GM21528 (cell line): ENCODE measurements at regions not wholly inside any gene's neighbourhood (a gene's known extent, or its start where the extent isn't known, plus 50 kb on each side); places are given as distances from the start of the nearest gene placed in this dataset.

ENCODE experiments used
- ATAC-seq: cut with Tn5 transposase; IDR thresholded peaks from one replicate; pipeline ENCODE4 v1.9.1; 2021; ENCODE audit warnings: mild to moderate bottlenecking, moderate library complexity; ENCODE audit not compliant: unreplicated experiment, low FRiP score

DNA sequence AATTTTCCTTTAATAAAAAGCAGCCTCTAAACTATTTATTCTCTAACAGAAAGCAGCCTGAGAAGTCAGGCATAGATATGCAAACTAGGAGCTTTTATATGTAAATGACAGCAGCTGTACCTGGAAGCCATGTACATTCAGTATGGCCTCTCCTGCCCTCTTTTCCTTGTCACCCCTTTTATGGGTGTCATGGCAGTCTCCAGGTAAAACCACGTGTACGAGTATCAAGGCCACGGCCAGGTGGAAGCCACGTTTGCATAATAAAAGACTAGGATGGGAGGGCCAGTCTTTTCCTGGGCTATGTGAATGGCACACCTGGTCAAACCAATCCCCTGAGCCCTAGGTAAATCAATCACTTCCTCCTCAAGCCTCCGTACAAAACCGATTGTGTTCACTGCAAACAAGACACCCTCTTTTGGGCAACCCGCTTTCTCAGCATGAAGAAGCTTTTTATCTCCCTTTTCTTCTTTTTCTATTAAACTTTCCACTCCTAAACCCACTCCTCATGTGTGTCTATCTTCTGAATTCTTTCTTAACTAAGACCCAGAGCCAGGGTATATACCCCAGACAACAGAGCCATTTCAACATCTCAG, 419.5 kb upstream of the CTNND2 start:
- no peak for ATAC-seq

DNA sequence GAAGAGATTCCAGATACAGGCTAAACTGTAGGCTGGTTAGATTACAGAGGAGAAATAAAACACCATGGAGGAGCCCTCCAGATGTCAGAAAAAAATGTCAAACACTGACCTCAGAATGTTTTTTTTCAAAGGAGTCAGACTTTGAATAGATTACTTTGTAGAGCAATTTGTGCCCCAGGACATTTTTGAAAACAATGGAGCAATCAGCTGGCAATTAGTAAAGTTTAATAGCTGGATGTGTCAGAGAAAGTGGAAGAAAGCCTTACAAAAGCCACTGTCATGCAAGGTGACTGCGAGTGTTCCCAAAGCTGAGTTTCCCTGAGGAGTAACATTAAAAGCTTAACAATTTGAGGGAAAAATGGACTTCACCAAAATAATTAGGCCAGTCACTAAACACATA, 417.8 kb upstream of the CTNND2 start:
- no peak for ATAC-seq

GRCh38 chr5:12320331-12320730, 416.1 kb upstream of the CTNND2 start:
- ATAC-seq, result no peak

- no peak for ATAC-seq
These were observed 412.6 kb upstream of the CTNND2 start for GRCh38 chr5:12316812-12317211.

DNA sequence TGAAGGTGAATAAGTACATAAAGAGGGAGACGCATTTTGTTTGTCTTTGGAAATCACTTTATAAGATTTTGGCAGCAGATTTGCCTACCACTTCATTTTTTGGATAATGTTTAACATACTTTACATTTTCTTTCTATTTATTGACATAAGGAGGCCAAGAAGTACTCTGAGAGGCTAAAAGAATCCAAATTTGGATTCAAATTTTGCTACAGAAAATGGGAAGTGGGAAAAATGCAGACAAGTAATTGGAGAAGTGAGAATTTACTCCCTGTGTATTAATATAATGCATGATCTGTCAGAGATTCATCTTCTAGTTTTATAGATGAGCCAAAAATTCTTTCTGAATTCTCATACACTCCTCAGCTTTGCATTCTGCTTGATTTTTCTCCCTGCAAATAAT, 411.2 kb upstream of the CTNND2 start:
- no peak for ATAC-seq

GRCh38 chr5:12313602-12314001, 409.4 kb upstream of the CTNND2 start:
- no peak for ATAC-seq

GRCh38 chr5:12312343-12312742, 408.1 kb upstream of the CTNND2 start:
- ATAC-seq, result no peak

GRCh38 chr5:12294151-12294550, 389.9 kb upstream of the CTNND2 start:
- ATAC-seq, result no peak

- no peak for ATAC-seq
These were observed 388.5 kb upstream of the CTNND2 start for GRCh38 chr5:12292610-12293204.

DNA sequence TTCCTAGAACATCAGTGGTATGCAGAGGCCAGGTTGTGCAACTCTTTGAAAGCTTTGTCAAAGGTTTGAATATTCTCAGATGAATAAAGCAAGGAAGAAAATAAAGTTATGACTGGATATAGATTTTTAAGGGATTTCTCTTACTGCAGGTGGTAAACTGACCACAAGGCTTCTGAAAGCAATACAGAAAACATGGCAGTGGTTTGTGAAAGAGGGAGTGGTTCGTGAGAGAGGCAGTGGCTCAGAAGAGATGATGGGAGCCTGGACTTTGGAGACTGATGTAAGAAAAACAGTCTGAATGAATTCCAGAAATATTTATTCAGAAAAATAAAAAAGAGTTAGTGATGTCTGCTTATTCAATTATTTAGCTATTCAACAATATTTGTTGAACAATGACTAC, 380.4 kb upstream of the CTNND2 start:
- no peak for ATAC-seq

- ATAC-seq, result peak; percentile 93
These were observed 373.4 kb upstream of the CTNND2 start for GRCh38 chr5:12277504-12278192.

GRCh38 chr5:12274236-12274635, 370.0 kb upstream of the CTNND2 start:
- no peak for ATAC-seq

DNA sequence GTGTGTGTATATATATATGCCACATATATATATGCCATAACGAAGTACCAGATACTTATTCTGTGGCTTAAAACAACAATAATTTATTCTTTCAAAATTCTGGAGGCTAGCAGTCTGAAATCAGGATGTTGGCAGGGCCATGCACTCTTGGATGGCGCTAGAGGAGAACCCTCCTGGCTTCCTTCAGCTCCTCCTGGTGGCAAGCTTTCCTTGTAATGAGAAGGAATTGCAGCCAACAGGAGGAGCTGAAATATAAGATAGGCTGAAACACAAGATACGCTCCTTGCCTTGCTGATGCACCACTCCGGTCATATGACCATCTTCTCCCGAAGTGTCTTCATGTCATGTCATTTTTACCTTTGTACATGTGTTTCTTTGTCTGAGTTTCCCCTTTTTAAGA, 368.1 kb upstream of the CTNND2 start:
- no peak for ATAC-seq

DNA sequence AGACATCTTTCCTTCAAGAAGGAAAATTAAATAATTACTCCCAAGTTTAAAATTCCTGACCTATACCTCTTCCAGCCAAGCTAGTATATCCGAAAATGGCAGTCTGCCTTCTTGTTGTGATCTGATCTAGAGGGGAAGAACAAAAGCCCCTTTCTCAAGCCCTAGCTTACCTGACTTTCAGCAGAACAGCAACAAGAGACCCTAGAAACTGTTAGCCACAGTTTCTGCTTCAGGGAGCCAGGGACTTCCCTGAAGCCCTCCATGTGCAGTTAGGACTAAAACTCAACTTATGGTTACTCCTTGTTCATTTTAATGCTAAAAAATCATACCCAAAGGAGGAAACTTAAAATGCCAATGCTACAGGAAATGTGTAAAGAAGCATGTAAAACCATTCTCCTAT, 366.7 kb upstream of the CTNND2 start:
- ATAC-seq, result no peak

GRCh38 chr5:12269164-12269563, 364.9 kb upstream of the CTNND2 start:
- ATAC-seq, result no peak

DNA sequence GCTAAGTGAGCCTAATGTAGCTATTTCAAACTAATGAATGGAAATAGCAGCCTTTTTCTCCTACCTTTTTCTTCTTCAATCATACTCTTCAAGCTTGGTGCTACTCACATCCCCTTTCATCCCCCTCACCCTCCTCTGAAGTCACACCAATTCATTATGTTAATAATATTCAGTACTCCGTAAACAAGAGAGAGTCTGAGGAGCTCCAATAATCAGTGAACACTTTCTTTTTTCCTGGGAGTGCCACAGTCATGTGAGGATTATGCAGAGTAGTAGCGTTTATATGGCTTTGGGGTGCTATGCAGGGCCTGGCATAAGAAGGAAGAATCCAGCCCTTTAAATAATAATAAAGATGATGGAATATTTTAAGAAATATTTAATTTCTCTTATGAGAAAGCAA, 354.3 kb upstream of the CTNND2 start:
- ATAC-seq, result no peak

GRCh38 chr5:12250454-12250853, 346.2 kb upstream of the CTNND2 start:
- ATAC-seq, result no peak

DNA sequence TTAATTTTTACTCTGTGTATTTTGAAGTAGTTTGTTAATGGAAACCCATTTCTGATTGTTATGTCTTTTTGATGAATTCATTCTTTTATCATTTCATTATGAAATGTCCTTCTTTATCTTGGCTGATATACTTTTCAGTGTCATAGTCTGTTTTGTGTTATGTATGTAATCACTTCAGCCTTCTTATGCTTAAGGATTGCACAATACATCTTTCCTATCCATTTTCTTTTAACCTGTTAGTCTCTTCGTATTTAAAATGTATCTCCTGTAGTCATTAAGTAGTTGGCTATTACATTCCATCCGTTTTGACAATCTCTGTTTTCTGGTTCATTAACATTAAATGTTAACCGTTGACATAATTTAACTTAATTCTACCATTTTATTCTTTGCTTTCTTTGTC, 344.6 kb upstream of the CTNND2 start:
- ATAC-seq, result no peak

GRCh38 chr5:12246036-12246435, 341.8 kb upstream of the CTNND2 start:
- ATAC-seq, result no peak

- no peak for ATAC-seq
These were observed 341.2 kb upstream of the CTNND2 start for GRCh38 chr5:12245429-12245828.

DNA sequence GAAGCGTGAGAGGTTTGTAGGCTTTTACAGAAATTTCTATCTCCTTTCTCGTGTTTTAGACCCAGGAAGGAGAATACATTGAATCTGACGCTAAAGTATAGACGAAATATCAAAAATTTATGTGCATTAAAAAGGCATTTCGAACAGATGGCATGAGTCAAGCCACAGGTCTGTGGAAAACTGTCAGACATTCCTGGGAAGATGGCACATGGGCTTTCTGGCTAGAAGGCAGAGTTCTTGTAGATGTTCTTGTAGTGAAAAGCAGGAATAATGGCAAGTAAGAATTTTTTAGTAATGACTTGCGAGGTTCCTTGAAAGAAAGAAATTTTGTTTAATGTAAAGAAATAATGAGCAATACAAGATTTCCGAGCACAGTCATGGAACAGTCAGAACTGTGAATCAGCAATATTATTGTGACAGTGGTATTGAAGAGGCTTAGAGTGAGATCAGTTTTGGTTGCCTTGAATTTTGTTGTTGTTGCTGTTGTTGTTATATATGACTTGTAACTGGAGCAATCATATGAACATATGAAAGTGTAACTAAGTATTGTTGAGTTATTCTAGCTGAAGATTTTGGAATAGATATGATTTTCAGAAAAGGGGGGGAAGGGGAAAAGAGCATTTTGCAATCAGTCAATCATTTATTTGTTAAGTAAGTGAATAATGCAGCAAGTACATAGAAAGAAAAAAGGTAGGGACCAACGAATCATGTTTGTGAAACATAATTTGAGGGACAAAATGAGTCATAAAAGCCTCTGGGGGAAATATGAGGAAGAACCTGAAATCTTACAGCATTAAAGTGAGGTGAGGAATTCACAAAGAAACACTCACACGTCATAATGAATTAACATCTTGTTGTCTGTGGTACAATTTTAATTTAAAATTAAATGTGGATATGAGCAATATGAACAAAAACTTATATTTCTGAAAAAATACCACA, 339.0 kb upstream of the CTNND2 start:
- ATAC-seq, result no peak
